Smooth muscle cell (in vitro differentiated cells): ENCODE measurements at regions not wholly inside any gene's neighbourhood (a gene's known extent, or its start where the extent isn't known, plus 50 kb on each side); places are given as distances from the start of the nearest gene placed in this dataset.
A peak's percentile ranks its signal among the peaks of the same experiment; 100 is the strongest.

Experiments
- DNase-seq: peaks from one replicate; lab custom pipeline; 2025; ENCODE audit not compliant: unreplicated experiment; lab: John Stamatoyannopoulos, UW
- H2AFZ ChIP-seq: fragments of 200-600 bp; sonication (generic); 2 replicates; pipeline ENCODE4 v1.6.0; 2016; ENCODE audit warnings: antibody characterized with exemption, low read depth, mild to moderate bottlenecking
- H3F3A ChIP-seq: fragments of 200-600 bp; sonication (generic); 2 replicates; pipeline ENCODE4 v1.6.0; 2017; ENCODE audit warnings: antibody characterized with exemption, low read depth
- H3K27ac ChIP-seq: fragments of 200-600 bp; sonication (generic); 2 replicates; pipeline ENCODE4 v1.5.1; 2016; ENCODE audit warnings: low read depth, mild to moderate bottlenecking
- H3K27me3 ChIP-seq: fragments of 200-600 bp; sonication (generic); 2 replicates; pipeline ENCODE4 v1.6.1; 2016; ENCODE audit warnings: low read depth, mild to moderate bottlenecking
- H3K36me3 ChIP-seq: fragments of 200-600 bp; sonication (generic); 2 replicates; pipeline ENCODE4 v1.5.1; 2016; ENCODE audit warnings: low read depth
- H3K4me1 ChIP-seq: fragments of 200-600 bp; sonication (generic); 2 replicates; pipeline ENCODE4 v1.5.1; 2016; ENCODE audit warnings: low read depth
- H3K4me2 ChIP-seq: fragments of 200-600 bp; sonication (generic); 2 replicates; pipeline ENCODE4 v1.6.0; 2016; ENCODE audit warnings: mild to moderate bottlenecking
- H3K4me3 ChIP-seq: fragments of 200-600 bp; sonication (generic); 2 replicates; pipeline ENCODE4 v1.5.1; 2016; ENCODE audit warnings: mild to moderate bottlenecking
- H3K79me2 ChIP-seq: fragments of 200-600 bp; sonication (generic); 2 replicates; pipeline ENCODE4 v1.6.0; 2016; ENCODE audit warnings: low read depth, mild to moderate bottlenecking
- H3K9ac ChIP-seq: fragments of 200-600 bp; sonication (generic); 2 replicates; pipeline ENCODE4 v1.6.0; 2016; ENCODE audit warnings: low read depth
- H3K9me3 ChIP-seq: fragments of 200-600 bp; sonication (generic); replicated peaks from 2 replicates; pipeline ENCODE4 v1.5.1; 2016; ENCODE audit warnings: low read depth
- H4K20me1 ChIP-seq: fragments of 200-600 bp; sonication (generic); 2 replicates; pipeline ENCODE4 v1.6.0; 2016; ENCODE audit warnings: low read depth
- CTCF ChIP-seq: fragments of 200-600 bp; sonication (generic); IDR thresholded peaks from 2 replicates; pipeline ENCODE4 v1.5.1; 2017; ENCODE audit warnings: borderline replicate concordance, mild to moderate bottlenecking, antibody characterized with exemption; ENCODE audit not compliant: insufficient read depth, poor library complexity, severe bottlenecking
- WGBS: methylation state at CpG from one replicate; pipeline ENCODE4 v1.1.7; 2016; ENCODE audit warnings: low lambda C conversion rate; 5-methylcytosine and 5-hydroxymethylcytosine counted together

- H3K79me2 ChIP-seq = no peaks in the 10 kb centered on the region
- no peak overlapping the region for H3K9ac ChIP-seq
- DNase-seq = no peak
- H2AFZ ChIP-seq = no peak overlapping the region
- peak overlapping the region; percentile 33 for H3K4me2 ChIP-seq
- H3F3A ChIP-seq = peaks cover 3% of the 10 kb centered on the region
- H3K27me3 ChIP-seq = no peaks in the 10 kb centered on the region
- H3K4me1 ChIP-seq = no peaks in the 10 kb centered on the region
- peak overlapping the region; percentile 4 for H3K27ac ChIP-seq
- H3K9me3 ChIP-seq = no peaks in the 10 kb centered on the region
- H4K20me1 ChIP-seq = no peaks in the 10 kb centered on the region
- no peak overlapping the region for H3K4me3 ChIP-seq
- 86% methylated on average over 2 of the region's 2 CpGs for WGBS
- no peaks in the 10 kb centered on the region for H3K36me3 ChIP-seq
- no peak for TF ChIP-seq CTCF
These were observed 158.7 kb upstream of the FST start for GRCh38 chr5:53321721-53322120.

GRCh38 chr5:53322257-53322656 lies 158.2 kb upstream of the FST start:
- Histone ChIP-seq H3K79me2 (no peaks in the 10 kb centered on the region), H3K27ac (peak overlapping the region; percentile 4), H3K4me2 (peak overlapping the region; percentile 33), H3K9me3 (no peaks in the 10 kb centered on the region), H3K9ac (no peak overlapping the region), H4K20me1 (no peaks in the 10 kb centered on the region), H3K4me1 (no peaks in the 10 kb centered on the region), H3K36me3 (no peaks in the 10 kb centered on the region), H3F3A (peaks cover 3% of the 10 kb centered on the region), H2AFZ (no peak overlapping the region), H3K27me3 (no peaks in the 10 kb centered on the region), H3K4me3 (no peak overlapping the region)
- DNase-seq = no peak
- no peak for TF ChIP-seq CTCF
- 100% methylated on average over 1 of the region's 1 CpG for WGBS

DNA sequence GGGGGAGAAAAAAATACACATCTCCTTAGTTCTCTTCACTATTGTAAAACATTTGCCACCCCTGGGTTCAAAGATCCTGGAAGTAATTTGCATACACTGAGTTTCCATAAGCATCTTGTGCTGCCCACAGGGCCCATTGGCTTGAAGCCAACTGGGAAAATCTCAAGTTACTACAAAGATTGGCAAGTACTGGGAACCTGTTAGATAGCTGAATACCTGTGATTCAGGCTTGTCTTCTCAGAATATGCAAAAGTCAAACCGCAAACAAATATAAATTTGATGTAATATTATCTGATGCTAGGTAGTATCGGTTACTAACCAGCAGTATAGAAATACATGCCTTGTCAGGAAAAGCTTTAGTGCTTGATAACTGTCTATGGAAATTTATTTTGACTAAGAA lies 156.9 kb upstream of the FST start:
- H3K4me2 ChIP-seq = no peak overlapping the region
- H3K79me2 ChIP-seq = no peaks in the 10 kb centered on the region
- no peak overlapping the region for H2AFZ ChIP-seq
- no peak overlapping the region for H3K9ac ChIP-seq
- TF ChIP-seq CTCF = no peak
- 98% methylated on average over 2 of the region's 2 CpGs for WGBS
- no peaks in the 10 kb centered on the region for H3K9me3 ChIP-seq
- no peak for DNase-seq
- H3K27me3 ChIP-seq = no peaks in the 10 kb centered on the region
- H3K4me1 ChIP-seq = no peaks in the 10 kb centered on the region
- H4K20me1 ChIP-seq = no peaks in the 10 kb centered on the region
- H3K36me3 ChIP-seq = no peaks in the 10 kb centered on the region
- H3F3A ChIP-seq = peaks cover 3% of the 10 kb centered on the region
- H3K27ac ChIP-seq = no peak overlapping the region
- no peak overlapping the region for H3K4me3 ChIP-seq

DNA sequence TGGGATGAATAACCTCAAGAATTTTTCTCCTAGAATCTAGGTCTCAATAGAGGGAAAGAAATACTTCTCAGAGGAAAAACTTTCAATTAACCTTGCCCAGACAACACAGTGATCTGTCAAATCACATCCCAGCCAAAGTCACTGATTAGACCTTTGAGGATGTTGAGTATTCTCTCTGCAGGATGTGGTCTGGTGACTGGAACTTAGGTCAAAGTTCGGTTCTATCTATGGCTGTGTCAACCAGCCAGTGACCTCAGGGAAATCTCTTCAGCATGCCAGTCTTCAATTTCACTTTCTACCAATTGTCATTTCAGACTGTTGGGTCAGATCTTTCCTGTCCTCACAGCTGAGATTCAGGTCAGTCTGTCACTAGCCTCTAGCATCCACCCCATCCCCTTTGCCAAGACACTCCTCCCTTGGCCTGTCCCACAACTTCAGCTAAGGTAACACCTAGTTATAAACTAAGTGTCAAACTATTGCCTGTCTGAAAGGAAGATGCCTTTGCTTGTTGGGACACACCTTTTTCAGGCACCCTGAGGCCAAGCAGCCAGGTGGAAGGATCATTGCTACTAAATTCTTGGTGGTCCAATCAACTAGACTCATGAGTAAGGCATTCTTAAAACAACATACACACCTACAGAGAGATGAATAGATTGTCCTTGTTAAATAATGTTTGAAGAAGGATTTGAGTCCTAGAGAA lies 156.3 kb upstream of the FST start:
- no peaks in the 10 kb centered on the region for H3K79me2 ChIP-seq
- H3K27me3 ChIP-seq = no peaks in the 10 kb centered on the region
- H3K9me3 ChIP-seq = no peaks in the 10 kb centered on the region
- TF ChIP-seq CTCF = no peak
- no peak for DNase-seq
- H4K20me1 ChIP-seq = no peaks in the 10 kb centered on the region
- H3K4me3 ChIP-seq = no peak overlapping the region
- no peak overlapping the region for H2AFZ ChIP-seq
- no peak overlapping the region for H3K27ac ChIP-seq
- H3K36me3 ChIP-seq = no peaks in the 10 kb centered on the region
- H3K4me2 ChIP-seq = no peak overlapping the region
- H3K9ac ChIP-seq = no peak overlapping the region
- H3F3A ChIP-seq = peaks cover 3% of the 10 kb centered on the region
- H3K4me1 ChIP-seq = no peaks in the 10 kb centered on the region
- WGBS = 88% methylated on average over 1 of the region's 1 CpG
